Right atrium auricular region (tissue), 2 donors: ENCODE measurements at regions not wholly inside any gene's neighbourhood (a gene's known extent, or its start where the extent isn't known, plus 50 kb on each side); places are given as distances from the start of the nearest gene placed in this dataset.

Experiments used
- DNase-seq: peaks from one replicate; pipeline ENCODE4 v3.0.0-alpha.2; 2019; ENCODE audit warnings: low spot score
- H3K27ac ChIP-seq, 2 donors: fragments of 200-600 bp; sonication (generic); 1 replicate in 1 of 2; 2 replicates in 1 of 2; pipeline ENCODE4 v1.5.1; 2016 to 2019
- H3K27me3 ChIP-seq, 2 donors: fragments of 200-600 bp; sonication (generic); one replicate each; pipeline versions ENCODE4 v1.5.1 to v1.6.0; 2017 to 2019
- H3K36me3 ChIP-seq: fragments of 200-600 bp; sonication (generic); one replicate; pipeline ENCODE4 v1.5.1; 2016
- H3K4me1 ChIP-seq, 2 donors: fragments of 200-600 bp; sonication (generic); one replicate each; pipeline versions ENCODE4 v1.5.1 to v1.6.0; 2017 to 2019
- H3K4me3 ChIP-seq, 2 donors: fragments of 200-600 bp; sonication (generic); 1 replicate in 1 of 2; 2 replicates in 1 of 2; pipeline ENCODE4 v1.5.1; 2017 to 2019; ENCODE audit warnings: mild to moderate bottlenecking in 1 of 2, moderate library complexity in 1 of 2
- H3K9me3 ChIP-seq, 2 donors: fragments of 200-600 bp; sonication (generic); one replicate each; pipeline ENCODE4 v1.5.1; 2019
- TF ChIP-seq, protein P1 (sequence below), 2 donors: fragments of 200-600 bp; sonication (generic); IDR thresholded peaks; one replicate each; pipeline ENCODE4 v1.5.1; 2019; ENCODE audit warnings: antibody characterized with exemption in 2 of 2

DNA sequence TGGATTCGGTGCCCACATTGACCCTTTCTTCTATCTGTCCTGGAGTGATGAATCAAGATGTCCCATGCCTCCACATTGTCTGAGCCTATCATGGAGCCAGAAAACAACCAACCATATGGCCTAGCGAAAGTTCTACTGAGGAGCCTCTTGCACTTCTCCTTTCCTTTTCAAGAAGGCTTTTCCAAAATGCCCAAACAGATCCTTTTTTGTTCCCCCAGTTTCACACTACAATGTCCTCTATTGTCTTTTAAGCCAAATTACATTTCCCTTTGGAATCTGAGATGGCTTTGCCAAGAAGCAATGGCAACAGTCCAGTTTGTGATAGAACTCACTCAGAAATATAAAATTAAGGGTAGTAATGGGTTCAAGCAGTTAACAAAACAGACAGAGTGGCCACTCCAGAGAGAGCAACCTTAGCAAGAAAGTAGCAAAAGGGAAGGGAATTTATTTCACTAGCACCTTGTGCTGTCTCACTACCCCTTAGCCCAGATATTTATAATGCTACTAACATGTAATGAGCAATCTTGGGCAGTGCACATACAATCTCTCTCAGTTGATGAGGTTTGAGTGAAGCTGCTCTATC lies 194.6 kb upstream of the PDE1C start:
- H3K4me1 ChIP-seq, result no peaks in the 10 kb centered on the region
- no peaks in the 10 kb centered on the region for H3K27me3 ChIP-seq
- no peak overlapping the region for H3K4me3 ChIP-seq
- no peaks in the 10 kb centered on the region for H3K36me3 ChIP-seq
- TF ChIP-seq, protein P1, sequence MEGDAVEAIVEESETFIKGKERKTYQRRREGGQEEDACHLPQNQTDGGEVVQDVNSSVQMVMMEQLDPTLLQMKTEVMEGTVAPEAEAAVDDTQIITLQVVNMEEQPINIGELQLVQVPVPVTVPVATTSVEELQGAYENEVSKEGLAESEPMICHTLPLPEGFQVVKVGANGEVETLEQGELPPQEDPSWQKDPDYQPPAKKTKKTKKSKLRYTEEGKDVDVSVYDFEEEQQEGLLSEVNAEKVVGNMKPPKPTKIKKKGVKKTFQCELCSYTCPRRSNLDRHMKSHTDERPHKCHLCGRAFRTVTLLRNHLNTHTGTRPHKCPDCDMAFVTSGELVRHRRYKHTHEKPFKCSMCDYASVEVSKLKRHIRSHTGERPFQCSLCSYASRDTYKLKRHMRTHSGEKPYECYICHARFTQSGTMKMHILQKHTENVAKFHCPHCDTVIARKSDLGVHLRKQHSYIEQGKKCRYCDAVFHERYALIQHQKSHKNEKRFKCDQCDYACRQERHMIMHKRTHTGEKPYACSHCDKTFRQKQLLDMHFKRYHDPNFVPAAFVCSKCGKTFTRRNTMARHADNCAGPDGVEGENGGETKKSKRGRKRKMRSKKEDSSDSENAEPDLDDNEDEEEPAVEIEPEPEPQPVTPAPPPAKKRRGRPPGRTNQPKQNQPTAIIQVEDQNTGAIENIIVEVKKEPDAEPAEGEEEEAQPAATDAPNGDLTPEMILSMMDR (IDR thresholded peaks at IDR 0.05), result no peak
- no peak for DNase-seq
- no peaks in the 10 kb centered on the region for H3K9me3 ChIP-seq
- no peak overlapping the region for H3K27ac ChIP-seq

GRCh38 chr7:32263611-32264010 lies 193.4 kb upstream of the PDE1C start:
- TF ChIP-seq, protein P1 (IDR thresholded peaks at IDR 0.05), result no peak
- H3K27ac ChIP-seq, result no peak overlapping the region
- H3K9me3 ChIP-seq, result no peaks in the 10 kb centered on the region
- no peak overlapping the region for H3K4me3 ChIP-seq
- no peaks in the 10 kb centered on the region for H3K4me1 ChIP-seq
- no peaks in the 10 kb centered on the region for H3K36me3 ChIP-seq
- DNase-seq, result no peak
- no peaks in the 10 kb centered on the region for H3K27me3 ChIP-seq

DNA sequence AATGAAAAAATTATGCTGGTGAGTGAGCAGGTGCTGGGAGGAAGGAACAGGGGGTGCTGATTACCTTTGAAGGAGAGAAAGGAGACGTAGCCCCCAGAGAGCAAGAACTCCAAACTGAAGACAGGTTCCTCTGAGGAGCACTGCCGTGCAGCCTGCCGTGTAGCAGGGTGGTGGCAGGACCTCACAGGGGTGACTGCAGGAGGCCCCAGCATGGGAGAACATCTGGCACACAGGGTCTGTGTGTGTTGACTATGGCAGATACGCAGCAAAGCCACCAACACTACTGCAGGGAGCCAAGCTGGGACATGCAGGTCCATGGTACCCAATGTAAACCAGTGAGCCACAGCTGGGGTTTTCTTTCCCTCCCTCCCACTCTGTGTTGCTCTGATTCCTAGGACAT lies 192.1 kb upstream of the PDE1C start:
- Histone ChIP-seq H3K4me3 (no peak overlapping the region), H3K27me3 (no peaks in the 10 kb centered on the region), H3K9me3 (no peaks in the 10 kb centered on the region), H3K4me1 (no peaks in the 10 kb centered on the region), H3K36me3 (no peaks in the 10 kb centered on the region), H3K27ac (no peak overlapping the region)
- DNase-seq, result no peak
- TF ChIP-seq, protein P1 (IDR thresholded peaks at IDR 0.05), result no peak

DNA sequence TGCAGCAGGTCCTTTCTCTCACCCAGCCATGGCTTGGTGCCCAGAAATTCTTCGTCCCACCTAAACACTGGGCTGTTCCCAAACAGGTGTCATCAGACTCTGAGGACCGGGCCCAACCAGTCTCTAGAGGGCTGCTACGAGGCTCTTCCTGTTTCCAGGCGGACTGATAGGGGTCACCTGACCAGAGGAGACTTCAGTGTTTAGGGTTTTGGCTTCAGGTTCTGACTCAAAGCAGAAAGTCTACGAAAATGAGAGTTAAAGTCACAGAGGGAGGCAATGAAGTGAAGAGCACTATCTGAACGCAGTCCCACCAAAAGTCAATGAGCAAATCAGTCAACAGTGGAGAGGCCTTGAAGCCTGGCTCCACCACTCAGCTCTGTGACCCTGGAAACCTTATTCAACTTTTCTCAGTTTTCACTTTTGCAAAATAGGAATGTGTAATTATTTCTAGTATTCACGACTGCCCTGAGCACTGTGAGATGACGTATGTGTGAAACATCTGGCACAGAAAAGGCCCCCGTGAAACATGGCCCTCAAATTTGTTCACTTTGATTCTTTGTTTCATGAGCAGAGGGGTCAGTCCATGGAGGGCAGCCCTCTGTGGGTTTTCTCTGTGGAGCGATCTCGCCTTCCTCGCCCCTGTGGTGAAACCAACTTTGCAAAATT lies 189.9 kb upstream of the PDE1C start:
- no peaks in the 10 kb centered on the region for H3K36me3 ChIP-seq
- TF ChIP-seq, protein P1 (IDR thresholded peaks at IDR 0.05), result no peak
- DNase-seq, result no peak
- H3K4me3 ChIP-seq, result no peak overlapping the region
- H3K9me3 ChIP-seq, result no peaks in the 10 kb centered on the region
- H3K27ac ChIP-seq, result no peak overlapping the region
- H3K27me3 ChIP-seq, result no peaks in the 10 kb centered on the region
- H3K4me1 ChIP-seq, result peaks cover 0 to 6% of the 10 kb centered on the region in 2 donors

DNA sequence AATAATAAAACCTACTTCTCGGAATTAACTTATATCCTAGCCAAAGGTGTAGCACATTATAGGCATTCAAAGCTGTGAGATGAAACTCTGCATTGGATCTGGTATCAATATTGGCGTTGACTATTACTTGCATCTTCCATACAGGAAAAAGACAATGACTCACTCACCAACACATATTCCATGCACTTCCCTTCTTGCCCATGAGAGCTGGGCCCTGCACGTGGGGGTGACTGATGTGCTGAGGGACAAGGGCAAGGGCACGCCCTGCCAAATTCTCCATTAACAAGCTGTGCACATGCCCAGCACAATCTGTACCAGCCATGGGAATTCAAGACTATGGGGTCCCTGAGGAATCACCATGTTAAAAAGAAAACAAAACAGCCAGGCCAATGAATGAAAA lies 188.1 kb upstream of the PDE1C start:
- peaks cover 0 to 13% of the 10 kb centered on the region in 2 donors for H3K4me1 ChIP-seq
- no peak overlapping the region for H3K4me3 ChIP-seq

More for the DNA sequence above, 188.1 kb upstream of the PDE1C start:
- Histone ChIP-seq H3K9me3 (no peaks in the 10 kb centered on the region), H3K36me3 (no peaks in the 10 kb centered on the region), H3K27ac (no peak overlapping the region), H3K27me3 (no peaks in the 10 kb centered on the region)
- DNase-seq, result no peak
- TF ChIP-seq, protein P1 (IDR thresholded peaks at IDR 0.05), result no peak
